Loucy (cell line): ENCODE measurements at regions not wholly inside any gene's neighbourhood (a gene's known extent, or its start where the extent isn't known, plus 50 kb on each side); places are given as distances from the start of the nearest gene placed in this dataset.

Experiments
- H2AFZ ChIP-seq: fragments of 200-600 bp; sonication (generic); 2 replicates; pipeline ENCODE4 v1.6.0; 2016; ENCODE audit warnings: antibody characterized with exemption, mild to moderate bottlenecking, low read length, moderate library complexity
- H3F3A ChIP-seq: fragments of 200-600 bp; 2 replicates; pipeline ENCODE4 v1.6.0; 2016; ENCODE audit warnings: antibody characterized with exemption, low read depth, mild to moderate bottlenecking
- H3K27me3 ChIP-seq: fragments of 200-600 bp; sonication (generic); 2 replicates; pipeline ENCODE4 v1.6.1; 2014; ENCODE audit warnings: low read length, mild to moderate bottlenecking; ENCODE audit not compliant: insufficient read depth, poor library complexity, severe bottlenecking
- H3K36me3 ChIP-seq: fragments of 200-600 bp; sonication (generic); 2 replicates; pipeline ENCODE4 v1.6.1; 2016; ENCODE audit warnings: low read length; ENCODE audit not compliant: insufficient read depth
- H3K4me1 ChIP-seq: fragments of 200-600 bp; sonication (generic); 2 replicates; pipeline ENCODE4 v1.5.1; 2014; ENCODE audit warnings: low read length, mild to moderate bottlenecking; ENCODE audit not compliant: insufficient read depth, poor library complexity, severe bottlenecking
- H3K4me2 ChIP-seq: fragments of 200-600 bp; sonication (generic); 2 replicates; pipeline ENCODE4 v1.6.0; 2014; ENCODE audit warnings: antibody characterized with exemption, low read length, low read depth, mild to moderate bottlenecking; ENCODE audit not compliant: poor library complexity, severe bottlenecking
- H3K4me3 ChIP-seq: fragments of 200-600 bp; sonication (generic); 2 replicates; pipeline ENCODE4 v1.5.1; 2014; ENCODE audit warnings: low read length, mild to moderate bottlenecking, mixed read lengths; ENCODE audit not compliant: poor library complexity, severe bottlenecking
- H3K79me2 ChIP-seq: fragments of 200-600 bp; sonication (generic); 2 replicates; pipeline ENCODE4 v1.6.1; 2014; ENCODE audit warnings: low read length; ENCODE audit not compliant: insufficient read depth
- H3K9ac ChIP-seq: fragments of 200-600 bp; sonication (generic); 2 replicates; pipeline ENCODE4 v1.6.0; 2014; ENCODE audit warnings: mild to moderate bottlenecking, low read depth, low read length, moderate library complexity; ENCODE audit not compliant: poor library complexity, severe bottlenecking
- H3K9me2 ChIP-seq: fragments of 200-600 bp; sonication (generic); replicated peaks from 2 replicates; pipeline ENCODE4 v1.6.1; 2016; ENCODE audit warnings: low read depth, low read length, mixed read lengths
- H3K9me3 ChIP-seq: fragments of 200-600 bp; sonication (generic); 2 replicates; pipeline ENCODE4 v1.6.1; 2014; ENCODE audit warnings: mild to moderate bottlenecking, antibody characterized with exemption, low read length, low read depth; ENCODE audit not compliant: insufficient read depth
- H4K20me1 ChIP-seq: fragments of 200-600 bp; sonication (generic); 2 replicates; pipeline ENCODE4 v1.6.0; 2014; ENCODE audit warnings: antibody characterized with exemption, low read length, mild to moderate bottlenecking; ENCODE audit not compliant: insufficient read depth, poor library complexity, severe bottlenecking
- EZH2phosphoT487 ChIP-seq: fragments of 200-600 bp; IDR thresholded peaks from 2 replicates; pipeline ENCODE4 v1.6.1; 2018; ENCODE audit warnings: antibody characterized with exemption, mild to moderate bottlenecking, moderate library complexity, borderline replicate concordance
- TF ChIP-seq, protein P1 (sequence below): fragments of 200-600 bp; sonication (generic); conservative IDR thresholded peaks from 2 replicates; pipeline ENCODE4 v1.5.1; 2014; ENCODE audit warnings: mild to moderate bottlenecking, antibody characterized with exemption, low read length

DNA sequence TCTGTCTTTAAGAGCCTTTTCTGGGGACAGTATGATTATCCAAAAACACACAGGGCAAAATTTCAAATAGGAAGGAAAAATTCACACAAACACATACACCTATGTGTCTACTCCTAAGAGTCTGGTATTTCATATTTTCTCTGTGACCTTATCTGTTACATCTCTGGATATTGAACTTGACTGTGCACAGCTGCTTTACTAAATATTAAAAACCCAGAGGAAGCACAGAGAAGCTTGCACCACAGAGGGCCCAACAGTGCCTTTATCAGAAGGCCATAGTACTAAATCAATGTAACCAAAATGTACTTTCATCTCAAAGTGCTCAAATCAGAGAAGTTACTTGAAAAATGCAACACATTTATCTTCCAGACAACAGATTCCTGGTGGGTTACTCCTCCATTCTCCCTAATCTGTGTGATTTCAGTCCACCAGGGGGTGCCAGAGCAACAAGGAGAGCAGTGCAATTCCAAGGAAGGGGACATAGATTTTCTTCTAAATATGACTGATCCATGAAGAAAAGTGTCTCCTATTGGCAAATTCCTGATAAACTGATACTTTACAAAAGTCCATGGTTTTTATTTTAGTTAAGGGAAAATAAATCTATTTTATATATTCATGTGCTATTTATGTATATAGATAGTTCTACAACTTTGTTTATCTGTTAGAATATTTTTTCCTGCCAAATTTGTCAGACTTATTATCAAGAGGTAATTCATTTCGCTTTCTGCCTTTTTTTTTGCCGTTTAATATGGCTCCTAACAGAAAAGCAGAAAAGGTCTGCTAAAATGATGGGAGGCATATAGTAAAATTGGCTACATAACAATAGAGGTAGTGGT lies 617.6 kb downstream of the LRFN5 start:
- Histone ChIP-seq H3F3A (no peaks in the 10 kb centered on the region), H3K9me2 (no peaks in the 10 kb centered on the region), H3K4me2 (no peak overlapping the region), H3K9me3 (no peaks in the 10 kb centered on the region), H3K9ac (no peak overlapping the region), H3K79me2 (no peaks in the 10 kb centered on the region), H3K36me3 (no peaks in the 10 kb centered on the region), H2AFZ (no peak overlapping the region), H3K4me3 (no peak overlapping the region), H3K27me3 (no peaks in the 10 kb centered on the region), H4K20me1 (no peaks in the 10 kb centered on the region), H3K4me1 (no peaks in the 10 kb centered on the region)
- TF ChIP-seq, protein P1, sequence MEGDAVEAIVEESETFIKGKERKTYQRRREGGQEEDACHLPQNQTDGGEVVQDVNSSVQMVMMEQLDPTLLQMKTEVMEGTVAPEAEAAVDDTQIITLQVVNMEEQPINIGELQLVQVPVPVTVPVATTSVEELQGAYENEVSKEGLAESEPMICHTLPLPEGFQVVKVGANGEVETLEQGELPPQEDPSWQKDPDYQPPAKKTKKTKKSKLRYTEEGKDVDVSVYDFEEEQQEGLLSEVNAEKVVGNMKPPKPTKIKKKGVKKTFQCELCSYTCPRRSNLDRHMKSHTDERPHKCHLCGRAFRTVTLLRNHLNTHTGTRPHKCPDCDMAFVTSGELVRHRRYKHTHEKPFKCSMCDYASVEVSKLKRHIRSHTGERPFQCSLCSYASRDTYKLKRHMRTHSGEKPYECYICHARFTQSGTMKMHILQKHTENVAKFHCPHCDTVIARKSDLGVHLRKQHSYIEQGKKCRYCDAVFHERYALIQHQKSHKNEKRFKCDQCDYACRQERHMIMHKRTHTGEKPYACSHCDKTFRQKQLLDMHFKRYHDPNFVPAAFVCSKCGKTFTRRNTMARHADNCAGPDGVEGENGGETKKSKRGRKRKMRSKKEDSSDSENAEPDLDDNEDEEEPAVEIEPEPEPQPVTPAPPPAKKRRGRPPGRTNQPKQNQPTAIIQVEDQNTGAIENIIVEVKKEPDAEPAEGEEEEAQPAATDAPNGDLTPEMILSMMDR, result peak; percentile 96
- TF ChIP-seq EZH2phosphoT487, result no peak

DNA sequence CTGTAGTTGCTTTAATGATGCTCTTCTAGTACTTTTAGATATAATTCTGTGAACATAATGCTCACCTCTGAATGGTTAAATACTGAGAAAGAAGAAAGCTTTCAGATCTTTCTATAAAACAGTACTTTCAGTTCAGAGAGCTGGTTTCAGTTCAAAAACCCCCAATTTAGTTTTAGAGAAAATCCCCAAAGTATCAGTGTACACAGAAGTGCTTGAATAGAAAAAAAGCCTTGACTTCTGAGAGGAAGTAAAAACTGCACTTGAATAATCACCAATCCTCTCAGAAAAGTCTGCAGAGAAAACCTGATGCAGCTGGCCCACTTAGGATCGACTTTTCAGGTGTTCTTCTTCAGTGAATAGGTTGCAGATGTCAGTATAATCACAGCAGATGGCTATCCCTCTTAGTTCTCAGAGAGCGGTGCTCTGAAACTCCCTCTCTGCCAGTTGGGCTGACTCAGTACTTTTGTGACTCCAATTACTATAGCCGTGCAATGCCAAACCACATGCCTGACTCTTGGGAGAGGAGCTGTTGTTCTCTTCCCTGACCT lies 616.3 kb downstream of the LRFN5 start:
- TF ChIP-seq EZH2phosphoT487, result no peak
- TF ChIP-seq, protein P1, result no peak
- no peaks in the 10 kb centered on the region for H4K20me1 ChIP-seq
- no peaks in the 10 kb centered on the region for H3K4me1 ChIP-seq
- no peaks in the 10 kb centered on the region for H3K79me2 ChIP-seq
- no peaks in the 10 kb centered on the region for H3K9me3 ChIP-seq
- no peaks in the 10 kb centered on the region for H3K27me3 ChIP-seq
- no peak overlapping the region for H3K4me2 ChIP-seq
- no peak overlapping the region for H3K9ac ChIP-seq
- no peak overlapping the region for H3K4me3 ChIP-seq
- H2AFZ ChIP-seq, result no peak overlapping the region; the same call in 1 of the 2 replicates
- H3K36me3 ChIP-seq, result no peaks in the 10 kb centered on the region
- H3F3A ChIP-seq, result no peaks in the 10 kb centered on the region
- H3K9me2 ChIP-seq, result no peaks in the 10 kb centered on the region

DNA sequence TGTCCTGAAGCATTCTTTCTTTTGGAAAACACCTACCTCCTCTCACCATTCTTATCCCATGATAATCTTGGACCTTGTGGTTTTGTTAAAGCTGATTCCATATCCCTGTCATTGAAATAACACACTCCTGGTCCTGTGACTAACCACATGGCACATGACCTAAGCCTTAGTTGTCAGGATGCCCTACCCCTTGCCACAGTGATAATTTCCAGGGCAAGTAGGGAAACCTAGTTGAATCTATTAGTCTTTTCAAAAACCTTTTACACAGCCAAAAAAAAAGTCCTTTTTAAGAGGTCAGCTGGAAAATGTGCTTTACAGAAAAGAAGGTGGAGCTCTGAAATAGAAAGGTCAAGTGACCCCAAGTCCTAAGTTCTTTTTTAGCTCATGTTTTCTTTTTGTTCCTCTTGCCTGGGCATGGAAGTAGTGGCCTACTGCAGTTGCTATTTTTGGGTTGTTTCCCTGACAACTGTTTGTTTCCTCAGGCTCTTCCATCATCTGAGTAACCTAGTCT lies 608.4 kb downstream of the LRFN5 start:
- Histone ChIP-seq H3F3A (no peaks in the 10 kb centered on the region), H3K9me3 (no peaks in the 10 kb centered on the region), H4K20me1 (no peaks in the 10 kb centered on the region), H3K36me3 (no peaks in the 10 kb centered on the region), H3K79me2 (no peaks in the 10 kb centered on the region), H3K4me3 (no peak overlapping the region), H3K9ac (no peak overlapping the region), H3K4me2 (no peak overlapping the region), H2AFZ (no peak overlapping the region), H3K9me2 (no peaks in the 10 kb centered on the region), H3K4me1 (no peaks in the 10 kb centered on the region), H3K27me3 (no peaks in the 10 kb centered on the region)
- TF ChIP-seq, protein P1, result no peak
- no peak for TF ChIP-seq EZH2phosphoT487
